SU-DHL-6 (cell line): ENCODE measurements at regions not wholly inside any gene's neighbourhood (a gene's known extent, or its start where the extent isn't known, plus 50 kb on each side); places are given as distances from the start of the nearest gene placed in this dataset.

ENCODE experiments used
- CTCF ChIP-seq: fragments of 200-600 bp; sonication (generic); IDR thresholded peaks from one replicate; pipeline ENCODE4 v1.5.1; 2017; ENCODE audit warnings: antibody characterized with exemption, mild to moderate bottlenecking, low read length, moderate library complexity; ENCODE audit not compliant: insufficient read depth, poor library complexity, severe bottlenecking
- EZH2phosphoT487 ChIP-seq: fragments of 200-600 bp; sonication (generic), shearing (Covaris generic); conservative IDR thresholded peaks from 2 replicates; pipeline ENCODE4 v1.6.1; 2018; ENCODE audit warnings: mild to moderate bottlenecking, antibody characterized with exemption, low read length, moderate library complexity, mixed read lengths

DNA sequence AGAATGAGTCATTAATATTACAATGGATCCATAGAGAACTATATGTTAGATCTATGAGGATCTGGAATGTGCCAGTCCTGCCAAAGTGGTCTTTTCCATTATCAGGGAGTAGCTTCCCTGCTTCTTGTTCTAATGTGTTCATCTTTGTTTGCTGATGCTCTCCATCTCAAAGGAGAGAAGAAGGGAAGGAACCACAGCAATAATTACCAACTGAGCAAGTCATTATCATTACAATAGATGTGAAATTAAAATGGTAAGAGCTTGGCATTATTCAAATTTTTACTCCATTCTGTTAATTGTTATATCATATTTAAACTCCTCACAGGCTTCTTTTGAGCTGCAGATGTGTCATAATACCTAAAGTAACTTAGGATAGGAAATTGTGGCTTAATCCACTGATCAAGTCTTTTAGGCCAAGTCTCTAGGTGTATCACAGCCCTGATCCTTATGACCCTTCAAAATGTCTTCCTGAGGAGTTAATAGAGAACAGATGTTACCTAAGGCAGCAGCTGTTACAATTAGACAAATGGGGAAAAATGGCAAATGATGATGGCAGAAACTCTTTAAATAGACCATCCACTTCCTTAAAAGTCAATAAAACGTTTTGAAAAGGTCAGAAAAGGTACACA lies 1492.7 kb upstream of the IGFBP7 start:
- TF ChIP-seq CTCF (no peak), EZH2phosphoT487 (no peak)
